Lung (tissue), 11 donors: ENCODE measurements at regions not wholly inside any gene's neighbourhood (a gene's known extent, or its start where the extent isn't known, plus 50 kb on each side); places are given as distances from the start of the nearest gene placed in this dataset.

ENCODE experiments used
- ATAC-seq: fragments of 200-7000 bp; cut with Tn5 transposase; one replicate; pipeline ENCODE4 v1.9.1; 2020; ENCODE audit warnings: moderate number of reproducible peaks; ENCODE audit not compliant: insufficient read depth, low FRiP score
- DNase-seq, 3 donors: peaks; one replicate each; pipeline ENCODE4 v3.0.0-alpha.2; 2013 to 2017
- H3K27ac ChIP-seq, 2 donors: one replicate each; pipeline ENCODE4 v1.5.1; 2013; ENCODE audit warnings: mild to moderate bottlenecking in 2 of 2, moderate library complexity in 2 of 2, control low read depth in 1 of 2, inconsistent platforms in 1 of 2, low read depth in 1 of 2, low read length in 1 of 2
- H3K27me3 ChIP-seq, 3 donors: one replicate each; pipeline ENCODE4 v1.5.1; 2013; ENCODE audit warnings: low read length in 2 of 3; ENCODE audit not compliant: control insufficient read depth in 3 of 3, insufficient read depth in 3 of 3
- H3K36me3 ChIP-seq, 4 donors: one replicate each; pipeline ENCODE4 v1.5.1; 2013; ENCODE audit warnings: low read length in 4 of 4, mild to moderate bottlenecking in 1 of 4, moderate library complexity in 1 of 4; ENCODE audit not compliant: control insufficient read depth in 4 of 4, insufficient read depth in 4 of 4
- H3K4me1 ChIP-seq, 5 donors: one replicate each; pipeline ENCODE4 v1.5.1; 2013; ENCODE audit warnings: low read length in 5 of 5, mild to moderate bottlenecking in 2 of 5, moderate library complexity in 1 of 5; ENCODE audit not compliant: control insufficient read depth in 5 of 5, insufficient read depth in 5 of 5
- H3K4me3 ChIP-seq: one replicate; pipeline ENCODE4 v1.5.1; 2013; ENCODE audit warnings: mild to moderate bottlenecking, control low read depth, moderate library complexity
- H3K9ac ChIP-seq, 2 donors: one replicate each; pipeline ENCODE4 v1.5.1; 2013; ENCODE audit warnings: low read length in 2 of 2, control low read depth in 1 of 2; ENCODE audit not compliant: insufficient read depth in 1 of 2
- H3K9me3 ChIP-seq, 4 donors: one replicate each; pipeline ENCODE4 v1.5.1; 2013; ENCODE audit warnings: low read length in 3 of 4, mild to moderate bottlenecking in 1 of 4, moderate library complexity in 1 of 4; ENCODE audit not compliant: control insufficient read depth in 4 of 4, insufficient read depth in 3 of 4
- CTCF ChIP-seq: IDR thresholded peaks from 2 replicates; pipeline ENCODE4 v1.5.1; 2012; ENCODE audit warnings: mild to moderate bottlenecking; ENCODE audit errors: control extremely low read depth, extremely low read depth
- WGBS, 2 donors: extraction: QIAGEN DNeasy Blood & Tissue Kit; methylation state at CpG; one replicate each; pipeline ENCODE4 v1.1.7; 2013; 5-methylcytosine and 5-hydroxymethylcytosine counted together
- donor health status: control.
- donor health status: control.
- donor health status: Bipolar disorder and iron deficiency.
- donor health status: healthy.
- donor health status: DM: yes; HTN: yes; CAD: no.

- H3K27ac ChIP-seq = no peak overlapping the region
- H3K27me3 ChIP-seq = no peaks in the 10 kb centered on the region
- H3K9me3 ChIP-seq = no peaks in the 10 kb centered on the region
- H3K4me1 ChIP-seq = peaks cover 0 to 12% (median 0%) of the 10 kb centered on the region in 5 donors
- no peak for TF ChIP-seq CTCF
- ATAC-seq (no peak), DNase-seq (no peak)
- no peaks in the 10 kb centered on the region for H3K36me3 ChIP-seq
- no peak overlapping the region for H3K9ac ChIP-seq
- 42 to 65% methylated on average over 2 of the region's 2 CpGs for WGBS, 2 donors
- H3K4me3 ChIP-seq = no peak overlapping the region
Measured at GRCh38 chr11:97794876-97795275, 1225.9 kb upstream of the CNTN5 start.

- no peak overlapping the region for H3K9ac ChIP-seq
Measured at GRCh38 chr11:97800891-97801290, 1219.9 kb upstream of the CNTN5 start.

GRCh38 chr11:97814325-97814959 is 1206.3 kb upstream of the CNTN5 start:
- Histone ChIP-seq H3K4me1 (no peaks in the 10 kb centered on the region), H3K9me3 (peaks cover 0 to 4% (median 0%) of the 10 kb centered on the region in 4 donors), H3K4me3 (no peak overlapping the region), H3K27ac (no peak overlapping the region), H3K36me3 (no peaks in the 10 kb centered on the region), H3K27me3 (no peaks in the 10 kb centered on the region), H3K9ac (no peak overlapping the region)
- WGBS, 2 donors = 65 to 73% methylated on average over 4 of the region's 4 CpGs
- ATAC-seq (no peak), DNase-seq (no peak)
- TF ChIP-seq CTCF = no peak

More at GRCh38 chr11:97800891-97801290, 1219.9 kb upstream of the CNTN5 start:
- Histone ChIP-seq H3K27me3 (no peaks in the 10 kb centered on the region), H3K4me3 (no peak overlapping the region), H3K36me3 (no peaks in the 10 kb centered on the region), H3K9me3 (no peaks in the 10 kb centered on the region), H3K4me1 (peaks cover 0 to 14% (median 0%) of the 10 kb centered on the region in 5 donors), H3K27ac (no peak overlapping the region)
- WGBS, 2 donors = 82 to 87% methylated on average over 3 of the region's 3 CpGs
- no peak for DNase-seq
- TF ChIP-seq CTCF = no peak
- no peak for ATAC-seq

GRCh38 chr11:97815667-97816066 is 1205.1 kb upstream of the CNTN5 start:
- DNase-seq (no peak), ATAC-seq (no peak)
- no peak overlapping the region for H3K4me3 ChIP-seq
- H3K27ac ChIP-seq = no peak overlapping the region
- 72 to 86% methylated on average over 1 of the region's 1 CpG for WGBS, 2 donors
- no peaks in the 10 kb centered on the region for H3K27me3 ChIP-seq
- no peak overlapping the region for H3K9ac ChIP-seq
- no peaks in the 10 kb centered on the region for H3K36me3 ChIP-seq
- no peak for TF ChIP-seq CTCF
- H3K4me1 ChIP-seq = no peaks in the 10 kb centered on the region
- no peaks in the 10 kb centered on the region for H3K9me3 ChIP-seq
